NCI-H2196 (cell line): ENCODE measurements at regions not wholly inside any gene's neighbourhood (a gene's known extent, or its start where the extent isn't known, plus 50 kb on each side); places are given as distances from the start of the nearest gene placed in this dataset.
"Not testable (repeated sequence)": the region's sequence is repeated elsewhere in the genome, so short reads cannot be mapped to it uniquely, and the experiment has no call there.

Source experiments
- DNase-seq: peaks from one replicate; lab custom pipeline; 2025; ENCODE audit not compliant: unreplicated experiment; lab: John Stamatoyannopoulos, UW

DNA sequence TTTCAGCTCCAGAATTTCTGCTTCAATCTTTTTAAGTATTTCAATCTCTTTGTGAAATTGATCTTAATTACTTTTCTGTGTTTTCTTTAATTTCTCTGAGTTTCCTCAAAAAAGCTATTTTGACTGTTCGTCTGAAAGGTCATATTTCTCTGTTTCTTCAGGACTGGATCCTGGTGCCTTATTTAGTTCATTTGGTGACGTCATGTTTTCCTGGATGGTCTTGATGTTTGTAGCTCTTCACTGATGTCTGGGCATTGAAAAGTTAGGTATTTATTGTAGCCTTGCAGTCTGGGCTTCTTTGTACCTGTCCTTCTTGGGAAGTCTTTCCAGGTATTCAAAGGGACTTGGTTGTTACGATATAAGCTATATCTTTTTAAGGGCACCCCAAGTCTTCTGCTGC lies 998.7 kb downstream of the NCAM2 start:
- no peak for DNase-seq

DNA sequence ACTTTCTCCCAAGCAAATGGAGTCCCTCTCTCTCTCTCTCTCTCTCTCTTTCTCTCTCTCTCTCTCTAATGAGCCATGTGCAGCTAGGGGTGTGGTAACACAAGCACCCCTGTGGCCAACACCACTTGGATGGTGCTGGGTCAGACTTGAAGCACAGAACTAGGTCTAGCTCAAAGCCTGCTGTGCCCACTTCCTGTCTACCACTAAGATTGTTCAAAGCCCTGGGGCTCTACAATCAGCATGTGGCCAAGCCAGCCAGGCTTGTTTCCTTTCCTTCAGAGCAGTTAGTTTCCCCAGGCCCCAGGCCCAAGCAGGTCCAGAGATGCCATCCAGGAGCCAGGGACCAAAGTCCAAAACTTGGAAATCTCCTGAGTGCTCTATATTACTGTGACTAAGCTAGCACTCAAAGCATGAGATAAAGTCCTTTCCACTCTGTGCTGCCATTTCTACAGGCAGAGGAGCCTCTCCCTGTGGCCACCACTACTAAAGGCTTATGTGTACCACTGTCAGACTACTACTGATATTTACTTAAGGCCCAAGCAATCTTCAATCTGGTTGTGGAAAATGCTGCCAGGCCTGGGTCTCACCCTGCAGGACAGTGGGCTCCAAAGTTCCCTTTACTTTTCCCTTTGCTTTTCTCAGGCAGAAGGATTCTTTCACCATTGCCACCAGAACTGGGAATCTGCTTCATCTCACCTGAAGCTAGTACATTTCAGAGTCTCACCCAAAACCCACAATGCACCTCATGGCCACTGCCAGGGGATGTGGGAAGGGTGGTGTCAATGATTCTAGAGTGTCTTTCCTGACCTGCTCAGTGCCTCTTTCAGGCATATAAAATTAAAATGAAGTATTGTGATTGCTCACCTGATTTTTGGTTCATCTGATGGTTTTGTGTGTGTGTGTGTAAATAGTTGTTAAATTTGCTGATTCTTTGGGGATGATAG lies 999.5 kb downstream of the NCAM2 start:
- DNase-seq: no peak

DNA sequence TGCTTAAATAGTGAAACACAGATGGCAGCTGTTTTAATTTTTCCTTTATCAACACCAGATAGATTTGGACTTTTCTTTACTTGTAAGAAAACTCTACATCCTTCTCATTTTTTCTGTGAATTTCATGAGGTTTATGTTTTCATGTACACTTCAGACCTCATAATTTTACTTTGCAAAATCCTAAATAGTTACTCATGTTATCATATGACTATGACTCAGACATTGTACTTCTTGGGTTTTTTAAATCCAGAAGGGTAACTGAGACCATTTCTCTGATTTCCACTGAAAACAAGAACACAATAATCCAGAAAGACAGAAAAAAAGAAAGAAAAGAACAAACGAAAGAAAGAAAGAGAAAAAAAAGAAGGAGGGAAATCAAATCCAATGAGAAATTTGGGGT lies 1021.6 kb downstream of the NCAM2 start:
- DNase-seq: no peak

DNA sequence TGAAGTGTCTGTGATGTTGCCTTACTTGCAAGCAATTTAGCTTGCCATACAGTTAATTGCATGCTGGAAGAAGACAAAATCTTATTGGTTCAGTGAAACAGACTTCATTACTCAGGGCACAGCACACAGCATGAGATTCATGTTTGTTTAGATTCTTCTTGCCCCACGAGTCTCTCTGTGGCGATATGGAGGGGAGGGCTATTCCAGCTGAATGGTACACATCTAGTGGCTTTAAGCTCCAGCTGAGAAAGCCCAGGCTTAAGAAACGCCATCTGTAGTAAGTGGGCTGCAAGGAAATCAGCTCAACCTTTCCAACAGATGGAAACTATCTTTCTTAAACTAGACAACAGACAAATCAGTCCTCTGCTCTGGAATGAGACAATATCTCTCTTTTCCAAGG lies 1022.0 kb downstream of the NCAM2 start:
- no peak for DNase-seq

DNA sequence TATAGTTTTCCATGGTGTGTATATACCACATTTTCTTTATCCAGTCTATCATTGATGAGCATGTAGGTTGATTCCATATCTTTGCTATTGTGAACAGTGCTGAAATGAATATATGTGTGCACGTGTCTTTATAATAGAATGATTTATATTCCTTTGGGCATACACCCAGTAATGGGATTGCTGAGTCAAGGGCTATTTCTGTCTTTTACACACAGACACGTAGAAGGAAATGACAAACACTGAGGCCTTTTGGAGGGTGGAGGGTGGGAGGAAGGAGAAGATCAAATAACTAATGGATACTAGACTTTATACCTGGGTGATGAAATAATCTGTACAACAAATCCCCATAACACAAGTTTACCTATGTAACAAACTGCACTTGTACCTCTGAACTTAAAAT lies 1025.7 kb downstream of the NCAM2 start:
- not testable (repeated sequence) for DNase-seq

DNA sequence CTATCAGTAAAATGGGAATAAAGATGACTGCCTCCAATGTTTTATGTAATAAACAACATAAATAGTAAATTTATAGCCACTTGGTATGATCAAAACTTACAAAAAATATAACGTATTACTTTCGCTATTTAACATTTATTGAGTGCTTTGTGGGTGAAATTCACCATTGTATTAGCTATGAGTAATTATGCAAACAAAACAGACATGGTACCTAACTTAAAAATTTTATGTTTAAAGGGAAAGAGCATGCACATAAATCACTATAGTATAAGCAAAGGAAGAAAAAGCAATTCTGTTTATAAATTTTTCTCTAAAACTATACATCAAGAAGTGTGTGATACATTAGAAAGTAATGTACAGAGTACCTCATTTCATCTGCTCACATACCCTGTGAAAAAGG lies 1046.2 kb downstream of the NCAM2 start:
- DNase-seq: no peak

DNA sequence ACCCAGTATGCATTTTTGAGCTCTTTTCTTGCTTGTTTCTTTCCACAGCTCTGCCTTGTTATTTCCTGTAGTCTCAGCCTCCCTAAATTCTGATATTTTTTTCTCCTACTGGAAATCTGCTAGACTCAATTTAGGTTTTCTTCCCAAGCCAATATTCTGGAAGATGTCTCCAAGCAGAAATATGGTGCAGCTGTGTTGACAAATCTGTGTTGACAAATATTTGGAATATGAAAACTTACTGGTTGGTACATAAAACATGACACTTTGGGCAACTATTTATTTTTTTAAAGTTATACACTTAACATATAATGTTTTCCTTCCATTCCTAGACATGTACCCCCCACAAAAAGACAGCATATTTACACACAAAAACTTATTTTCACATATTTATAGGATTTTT lies 1048.4 kb downstream of the NCAM2 start:
- DNase-seq: no peak

DNA sequence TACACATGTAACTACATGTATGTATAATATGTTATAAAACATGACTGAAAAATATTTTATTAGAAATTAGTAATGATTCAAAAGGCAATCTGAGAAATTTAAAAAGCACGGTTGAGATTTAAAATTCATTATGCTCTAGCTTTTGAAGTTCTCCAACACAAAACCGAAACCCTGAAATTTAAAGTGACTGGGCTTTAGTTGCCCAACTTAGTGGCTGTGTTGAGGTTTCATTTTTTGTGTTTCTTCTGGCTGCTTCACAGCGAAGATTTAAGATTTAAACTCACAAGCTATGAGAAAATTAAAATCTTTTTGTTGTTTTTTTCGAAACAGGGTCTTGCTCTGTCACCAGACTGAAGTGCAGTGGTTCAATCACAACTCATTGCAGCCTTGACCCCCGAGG lies 1058.7 kb downstream of the NCAM2 start:
- no peak for DNase-seq

DNA sequence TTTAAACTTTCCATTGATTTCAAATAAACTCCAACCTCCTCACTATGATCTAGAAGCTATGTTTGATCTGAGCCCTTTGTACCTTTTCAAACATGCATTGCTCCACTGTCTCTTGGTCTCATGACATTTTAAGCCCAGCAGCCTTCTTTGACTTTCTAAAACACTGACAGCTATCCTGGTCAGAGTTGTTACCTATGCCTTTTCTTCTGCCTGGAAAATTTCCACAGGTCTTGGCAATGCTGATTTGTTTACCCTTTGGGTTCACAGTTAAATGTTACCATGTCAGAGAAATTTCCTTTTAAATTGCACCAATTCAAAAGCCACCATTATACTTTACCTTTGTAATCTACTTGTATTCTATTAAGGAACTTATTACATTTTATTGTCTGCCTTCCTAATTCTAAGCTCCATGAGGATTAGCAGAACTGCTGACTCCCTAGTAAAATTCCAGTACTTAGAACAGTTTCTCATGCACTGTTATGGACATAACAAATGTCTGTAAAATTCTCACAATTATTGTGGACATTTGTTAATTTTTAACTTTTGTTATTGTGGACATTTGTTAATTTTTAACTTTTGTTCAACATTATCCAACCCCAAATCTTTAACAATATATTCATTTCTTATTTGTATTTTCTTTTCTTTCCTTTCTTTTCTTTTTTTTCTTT lies 1064.4 kb downstream of the NCAM2 start:
- DNase-seq: no peak

DNA sequence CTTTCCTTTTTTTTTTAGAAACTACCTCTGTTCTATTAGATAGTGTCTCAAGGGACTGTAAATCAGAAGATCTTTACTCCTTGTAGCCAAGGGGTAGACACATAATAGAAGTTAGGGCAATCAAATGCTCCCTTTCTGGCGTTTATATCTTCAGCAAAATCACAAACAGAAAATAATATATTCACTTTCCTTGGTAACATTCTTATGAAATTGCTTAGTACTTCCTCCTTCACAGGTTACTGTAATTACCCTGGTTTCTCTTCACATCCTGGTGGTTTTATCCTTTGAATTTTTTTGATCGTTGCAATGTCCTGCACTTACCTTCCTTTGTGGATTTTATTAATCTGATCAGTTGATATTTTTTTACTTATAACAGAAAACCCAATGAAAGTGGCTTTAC lies 1064.9 kb downstream of the NCAM2 start:
- no peak for DNase-seq

DNA sequence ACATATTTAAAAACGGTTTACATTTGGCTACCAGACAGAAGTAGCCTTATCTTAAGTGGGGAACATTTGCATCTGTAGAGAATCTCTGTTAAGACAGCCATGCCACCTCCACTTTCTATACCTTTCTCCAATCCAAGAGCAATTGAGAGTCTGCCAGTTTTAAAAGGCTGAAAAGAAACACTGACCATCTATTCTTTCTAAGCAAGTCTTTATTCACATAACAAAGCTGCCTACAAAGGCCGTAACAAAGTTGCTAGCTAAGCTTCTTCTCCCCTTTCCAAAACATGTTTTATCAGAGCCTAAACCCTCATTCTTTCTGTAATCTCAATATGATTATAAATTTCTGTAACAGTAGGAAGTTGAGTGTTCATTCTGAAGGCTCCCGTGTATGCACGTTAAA lies 1078.3 kb downstream of the NCAM2 start:
- DNase-seq: no peak

DNA sequence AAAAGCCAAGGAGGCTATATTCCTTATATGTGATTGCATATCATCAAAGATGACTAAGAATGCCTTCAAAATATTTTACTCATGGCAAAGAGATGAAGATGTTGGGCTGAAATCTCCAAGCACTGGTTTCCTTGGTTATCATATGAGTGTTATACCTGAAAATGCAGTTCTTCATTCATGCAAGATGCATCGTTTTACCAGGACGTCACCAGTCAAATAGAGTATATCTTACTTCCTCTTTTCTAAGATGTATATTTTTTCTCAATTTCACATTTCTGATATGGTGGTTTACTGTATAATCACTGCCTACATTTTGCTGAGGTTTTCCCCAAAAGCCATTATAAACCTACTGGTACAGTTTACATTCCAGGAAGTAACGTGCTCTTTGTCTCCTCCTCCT lies 1085.7 kb downstream of the NCAM2 start:
- no peak for DNase-seq

DNA sequence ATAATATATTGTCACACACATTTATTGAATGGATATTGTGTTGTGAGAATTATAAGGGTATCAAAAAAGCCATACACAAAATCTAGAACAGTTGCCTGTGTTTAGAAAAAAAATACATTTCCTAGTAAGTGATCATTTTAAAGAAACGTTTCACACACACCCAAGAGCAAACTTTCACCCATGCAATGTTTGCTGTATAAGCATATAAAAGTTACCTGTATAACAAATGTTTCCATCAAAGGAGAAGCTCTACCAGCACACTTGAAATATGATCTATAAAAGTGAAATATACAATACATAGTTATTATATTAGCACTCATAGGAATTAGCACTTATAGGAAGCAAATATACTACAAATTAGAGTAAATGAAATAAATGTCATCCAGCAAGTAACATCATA lies 1098.1 kb downstream of the NCAM2 start:
- DNase-seq: no peak

DNA sequence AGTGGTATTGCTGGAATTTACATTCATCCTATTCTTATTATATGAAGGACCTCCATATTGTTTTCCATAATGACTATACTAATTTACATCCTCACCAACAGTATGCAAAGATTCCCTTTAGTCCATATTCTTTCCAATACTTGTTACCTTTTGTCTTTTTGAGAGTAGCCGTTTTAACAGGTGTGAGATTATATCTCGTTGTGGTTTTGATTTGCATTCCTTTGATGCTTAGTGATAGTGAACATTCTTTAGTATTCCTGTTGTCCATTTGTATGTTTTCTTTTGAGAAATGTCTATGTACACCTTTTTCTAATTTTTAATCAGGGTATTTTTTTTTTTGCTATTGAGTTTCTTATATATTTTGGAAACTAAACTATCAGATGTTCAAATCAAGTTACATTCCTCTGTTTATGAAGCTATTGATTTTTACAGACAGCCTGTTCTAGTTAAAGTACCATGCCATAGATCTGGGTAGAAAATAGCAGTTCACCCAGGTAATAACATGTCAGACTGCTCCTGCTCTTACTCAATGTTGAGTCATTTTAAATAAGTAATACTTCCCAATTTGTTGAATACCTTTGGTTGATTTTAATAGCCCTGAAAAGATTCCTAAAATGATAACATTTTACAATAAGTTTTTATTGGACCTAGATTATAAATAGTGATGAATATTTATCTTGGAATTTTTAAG lies 1108.7 kb downstream of the NCAM2 start:
- no peak for DNase-seq

DNA sequence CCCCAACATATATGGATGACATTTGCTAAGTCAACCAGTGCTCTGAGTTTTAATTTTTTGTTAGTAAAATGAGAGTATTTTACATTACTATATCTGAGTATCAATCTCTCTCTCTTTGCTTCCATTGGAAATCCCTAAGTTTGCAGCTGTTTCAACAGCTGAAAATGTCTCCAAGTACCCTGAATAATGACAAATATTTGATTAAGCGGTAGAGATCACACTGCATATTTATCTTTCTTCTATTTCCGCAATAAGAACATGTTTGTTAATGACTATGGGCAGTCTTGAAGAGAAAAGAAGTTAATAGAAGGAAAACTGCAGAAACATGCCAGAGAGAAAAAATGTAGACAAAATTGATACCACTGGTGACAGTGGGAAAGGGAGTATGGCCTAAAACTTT lies 1117.5 kb downstream of the NCAM2 start:
- DNase-seq: no peak

DNA sequence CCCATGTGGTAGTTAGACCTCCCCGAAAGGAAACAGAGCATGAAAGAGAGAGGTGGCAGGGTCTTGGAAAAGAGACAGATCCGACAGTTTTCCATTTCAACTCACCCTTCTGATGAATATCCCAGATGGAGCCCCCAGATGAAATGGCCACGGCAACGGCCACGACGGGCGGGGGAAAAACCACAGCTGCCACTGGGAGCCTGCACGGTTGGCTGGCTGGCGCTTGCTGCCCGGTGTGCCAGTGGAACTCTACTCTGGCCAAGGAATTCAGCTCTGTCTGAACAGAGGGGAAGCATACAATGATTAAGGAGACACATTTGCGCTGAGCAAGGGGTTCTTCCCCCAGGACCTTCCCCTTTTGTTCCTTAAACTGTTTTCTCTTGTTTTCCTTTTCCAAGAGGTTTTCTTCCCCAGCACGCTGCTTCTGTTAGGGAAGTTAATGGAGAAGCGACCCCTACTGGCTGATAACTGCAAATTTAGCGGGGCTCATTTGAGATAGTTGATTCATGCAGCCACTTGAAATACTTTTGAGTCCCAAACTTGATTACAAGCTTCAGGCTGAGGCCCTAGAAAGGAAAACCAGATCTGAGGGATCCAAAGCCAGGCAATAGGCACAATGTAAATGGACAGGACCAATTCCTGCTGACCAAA lies 1122.5 kb downstream of the NCAM2 start:
- no peak for DNase-seq

DNA sequence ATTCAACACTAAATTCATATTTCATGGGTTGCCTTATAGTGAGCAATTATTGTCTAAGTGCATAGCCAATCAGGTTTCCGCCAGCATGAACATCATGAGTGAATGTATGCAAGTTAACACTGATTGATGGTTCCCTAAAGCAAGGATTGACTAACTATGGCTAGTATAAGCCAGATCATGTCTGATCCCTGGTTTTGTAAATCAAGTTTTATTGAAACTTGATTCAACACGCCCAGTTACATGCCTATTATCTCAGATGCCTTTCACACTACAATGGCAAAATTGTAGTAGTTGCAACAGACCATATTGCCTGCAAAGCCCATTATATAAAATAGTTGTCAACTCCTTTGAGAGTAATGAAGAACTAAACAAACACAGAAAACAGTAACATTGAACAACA lies 1127.4 kb downstream of the NCAM2 start:
- DNase-seq: no peak

DNA sequence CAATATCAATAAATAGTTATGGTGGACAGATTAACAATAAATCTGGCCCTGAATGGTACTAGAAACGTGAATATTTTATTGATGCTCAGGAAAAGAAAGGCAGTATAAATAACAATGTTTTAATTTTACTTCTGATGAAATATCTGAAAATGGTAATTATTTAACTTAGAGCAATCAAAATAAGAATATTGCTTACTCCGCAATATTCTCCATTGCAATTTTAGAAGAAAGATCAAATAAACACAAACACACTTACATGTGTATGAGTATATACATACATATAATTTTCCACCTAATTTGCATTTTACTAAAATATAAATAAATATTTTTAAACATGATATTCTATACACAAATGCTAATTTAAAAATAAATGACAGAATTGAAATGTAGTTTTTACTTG lies 1130.5 kb downstream of the NCAM2 start:
- no peak for DNase-seq

DNA sequence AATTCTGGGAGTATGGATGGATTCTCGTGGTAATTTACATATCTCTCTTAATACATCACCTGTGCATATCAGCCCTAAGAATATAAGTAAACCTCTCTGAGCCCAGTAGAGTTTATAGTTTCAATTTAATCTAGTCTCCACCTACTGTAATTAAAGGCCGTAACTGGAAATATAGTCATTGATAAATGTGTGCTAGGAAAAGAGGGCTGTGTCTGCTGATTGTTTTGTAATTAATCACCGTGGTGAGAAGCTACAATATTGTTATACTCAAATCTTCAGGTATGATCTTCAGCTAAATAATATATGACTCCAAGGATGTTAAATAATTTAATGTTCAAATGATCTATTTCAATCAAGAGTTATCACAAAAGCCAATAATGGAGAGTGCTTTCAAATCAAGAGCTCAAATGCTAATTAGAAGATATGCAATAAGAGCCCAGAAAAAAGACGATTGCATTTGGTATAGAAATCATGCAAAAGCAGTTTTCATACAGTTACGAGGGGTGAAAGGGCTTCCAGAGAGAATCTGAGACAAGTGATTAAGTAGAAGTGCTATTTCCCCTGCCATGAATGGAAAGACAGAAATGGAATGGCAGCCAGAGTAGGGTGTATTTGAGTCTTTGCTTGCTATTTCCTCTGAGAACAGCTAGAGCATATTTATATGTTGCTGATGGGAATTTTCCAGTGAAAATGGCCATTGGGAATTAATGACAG lies 1134.3 kb downstream of the NCAM2 start:
- DNase-seq: no peak

DNA sequence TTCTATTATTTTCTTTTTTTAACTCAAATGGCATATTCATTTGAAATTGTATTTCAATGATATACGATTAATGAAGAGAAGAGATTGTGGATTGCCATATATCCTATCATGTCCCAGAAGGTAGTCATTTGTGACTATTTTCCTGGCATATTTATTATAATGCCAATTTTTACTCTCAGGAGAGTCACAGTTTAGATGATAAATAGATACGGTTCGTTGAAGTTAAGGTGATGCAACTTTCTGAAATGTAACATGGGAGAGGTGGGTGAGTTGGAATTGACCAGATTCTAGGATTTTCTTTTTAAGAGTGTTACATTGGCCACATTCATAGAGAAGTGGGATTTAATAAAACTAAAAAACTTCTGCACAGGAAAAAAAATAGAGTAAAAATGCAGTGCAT lies 1138.5 kb downstream of the NCAM2 start:
- no peak for DNase-seq
